ENCODE measurements at regions not wholly inside any gene's neighbourhood (a gene's known extent, or its start where the extent isn't known, plus 50 kb on each side); places are given as distances from the start of the nearest gene placed in this dataset.

DNA sequence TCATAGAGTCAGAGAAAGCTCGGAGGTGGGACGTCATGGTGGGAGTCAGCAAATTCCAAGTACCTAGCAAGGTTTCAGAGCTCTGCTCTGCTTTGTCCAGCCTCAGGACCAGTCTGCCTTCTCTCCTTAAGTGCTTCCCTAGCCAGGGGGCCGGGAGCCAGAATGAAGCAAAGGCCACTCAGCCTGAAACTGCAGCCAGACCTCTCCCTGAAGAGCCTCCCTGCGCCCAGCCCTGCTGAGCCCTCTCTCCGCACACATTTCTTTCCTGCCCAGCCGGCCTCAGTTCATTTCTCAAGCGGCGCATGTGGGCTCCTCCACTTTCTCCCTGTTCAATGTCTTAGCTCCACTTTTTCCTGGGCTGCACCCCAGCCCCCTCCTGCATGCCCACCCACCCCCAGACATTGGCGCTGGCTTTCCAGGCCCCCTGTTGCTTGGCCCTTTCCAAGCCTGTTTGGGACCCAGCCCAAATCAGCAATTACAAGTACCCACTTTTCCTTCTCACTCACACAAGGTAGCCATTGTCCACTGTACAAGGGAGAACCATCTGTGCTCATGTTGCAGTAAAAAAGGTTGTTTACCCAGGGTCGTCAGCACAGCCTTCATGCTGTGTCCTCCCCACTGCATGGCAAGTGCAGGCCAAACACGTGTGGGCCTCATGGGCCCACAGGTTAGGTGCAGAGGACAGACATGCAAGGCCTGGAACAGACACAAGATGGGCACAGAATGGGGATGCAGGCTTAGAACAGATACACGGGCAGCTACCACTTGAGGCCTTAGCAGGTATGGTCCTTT is 147.1 kb downstream of the MRPL14 start:
- DNase-seq: no peak

DNA sequence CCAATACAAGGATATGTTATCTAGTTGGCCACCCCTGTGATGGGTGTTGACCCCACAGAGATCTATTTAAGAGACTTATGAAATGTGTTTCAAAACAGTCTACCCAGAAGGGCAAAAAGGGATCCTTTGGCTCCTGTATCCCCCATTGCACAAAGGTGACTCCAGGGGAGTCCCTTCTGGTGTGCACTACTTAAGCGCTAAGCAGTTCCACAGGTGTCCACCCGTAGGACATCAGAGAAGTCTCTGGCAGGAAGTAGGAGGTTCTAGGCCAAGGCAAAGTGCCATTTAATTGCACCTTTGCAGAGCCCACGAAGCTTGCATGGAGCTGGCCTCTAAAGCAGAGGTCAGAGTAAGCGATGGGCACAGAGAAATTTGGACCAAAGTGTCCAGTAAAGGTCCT is 147.7 kb downstream of the MRPL14 start:
- DNase-seq: no peak

DNA sequence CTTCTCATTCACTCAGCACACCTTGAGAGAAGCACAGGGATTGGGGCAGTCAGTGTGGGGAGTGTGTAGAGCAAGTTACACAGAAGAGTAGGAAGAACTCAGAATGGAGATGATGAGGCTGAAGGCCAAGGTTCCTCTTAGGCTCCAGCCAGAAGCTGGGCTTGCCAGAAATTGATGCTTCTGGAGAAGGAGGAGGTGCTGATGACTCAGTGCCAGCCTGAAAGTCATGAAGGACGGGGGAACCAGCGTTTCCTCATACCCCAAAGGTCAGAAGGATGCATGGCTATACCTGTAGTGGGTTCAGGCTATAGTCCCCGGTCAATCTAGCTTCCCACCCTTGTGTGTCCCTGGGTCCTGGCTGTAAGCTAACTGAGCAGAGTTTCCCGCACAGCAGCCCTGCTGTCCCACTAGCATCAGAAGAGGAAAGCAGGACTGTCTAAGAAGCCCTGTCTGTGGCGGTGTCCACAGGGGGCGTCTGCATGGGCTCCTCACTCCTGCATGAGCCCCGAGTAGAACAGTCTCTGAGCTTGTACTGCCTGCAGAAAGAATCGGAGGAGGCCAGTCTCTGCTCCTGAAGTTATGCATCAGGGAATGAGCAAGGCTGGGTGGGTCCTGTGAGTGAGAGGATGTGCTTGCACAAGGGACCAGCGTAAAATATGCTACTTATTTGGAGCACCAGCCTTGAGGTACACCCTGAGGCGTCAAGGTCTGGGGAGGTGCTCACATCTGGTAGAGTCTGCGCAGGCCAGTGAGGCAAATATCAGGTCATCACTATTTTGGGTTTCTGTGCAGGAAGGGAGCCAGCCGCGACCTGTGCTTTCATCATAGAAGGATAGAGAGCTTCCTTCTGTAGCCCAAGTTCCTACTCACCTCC is 148.5 kb downstream of the MRPL14 start:
- no peak for DNase-seq

DNA sequence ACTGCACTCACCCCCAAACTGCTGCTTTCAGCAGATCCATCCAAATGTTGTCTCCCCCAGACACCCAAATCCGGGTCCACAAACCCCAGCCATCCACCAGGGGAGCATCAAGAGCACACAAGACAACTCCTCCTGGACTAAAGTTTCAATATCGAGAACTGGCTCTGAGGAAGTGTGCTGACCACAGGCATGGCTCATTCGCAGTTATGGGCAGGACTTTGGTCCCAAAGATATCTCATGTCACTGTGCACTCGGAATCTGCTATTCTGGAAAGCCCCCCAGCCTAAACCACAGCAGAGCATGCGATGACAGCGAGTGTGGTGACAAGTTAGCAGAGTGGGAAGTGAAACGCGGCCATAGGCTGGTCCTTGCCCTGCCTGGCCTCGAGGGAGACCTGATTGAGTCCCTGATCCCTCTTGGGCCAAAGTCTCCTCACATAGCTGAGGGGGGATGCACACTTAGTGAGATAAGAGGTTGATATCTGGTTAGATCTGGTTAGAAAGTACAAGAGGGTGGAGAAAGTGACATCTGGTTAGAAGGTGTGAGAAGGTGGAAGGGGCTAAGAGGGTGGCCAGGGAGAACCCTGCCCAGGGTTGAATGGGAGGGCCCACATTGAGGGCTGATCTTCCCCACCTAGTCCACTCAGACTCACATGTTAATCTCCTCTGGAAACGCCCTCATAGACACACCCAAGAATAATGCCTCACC is 149.7 kb downstream of the MRPL14 start:
- no peak for DNase-seq

DNA sequence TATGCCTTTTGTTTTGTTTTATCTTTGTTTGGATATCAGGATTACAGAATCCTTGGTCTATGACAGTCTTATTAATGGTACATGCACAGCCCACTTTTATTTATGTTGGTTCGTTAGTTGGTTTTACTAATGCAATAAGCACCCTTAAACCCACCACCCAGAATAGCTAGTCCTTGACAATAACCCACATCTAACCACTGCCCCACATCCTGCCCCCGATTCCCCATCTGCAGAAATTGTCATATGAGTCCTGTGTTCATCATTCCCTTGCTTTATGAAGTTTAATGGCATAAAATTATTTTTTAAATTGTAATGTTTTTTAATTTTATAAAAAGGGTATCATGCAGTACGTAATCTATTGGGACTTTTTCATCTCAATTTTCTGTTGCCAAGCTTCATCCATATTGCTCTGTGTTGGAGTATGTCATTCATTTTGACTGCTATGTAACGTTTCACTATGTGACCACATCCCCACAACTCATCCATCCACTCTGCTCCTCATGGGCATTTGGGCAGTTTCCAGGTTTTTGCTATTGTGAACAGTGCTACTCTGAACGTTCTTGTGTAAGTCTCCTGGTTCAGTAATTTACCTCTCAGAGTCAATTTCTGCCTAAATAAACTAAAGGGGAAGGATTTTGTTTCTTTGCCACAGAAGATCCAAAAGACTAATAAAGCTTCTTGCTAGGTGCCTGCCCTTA is 150.4 kb downstream of the MRPL14 start:
- no peak for DNase-seq

DNA sequence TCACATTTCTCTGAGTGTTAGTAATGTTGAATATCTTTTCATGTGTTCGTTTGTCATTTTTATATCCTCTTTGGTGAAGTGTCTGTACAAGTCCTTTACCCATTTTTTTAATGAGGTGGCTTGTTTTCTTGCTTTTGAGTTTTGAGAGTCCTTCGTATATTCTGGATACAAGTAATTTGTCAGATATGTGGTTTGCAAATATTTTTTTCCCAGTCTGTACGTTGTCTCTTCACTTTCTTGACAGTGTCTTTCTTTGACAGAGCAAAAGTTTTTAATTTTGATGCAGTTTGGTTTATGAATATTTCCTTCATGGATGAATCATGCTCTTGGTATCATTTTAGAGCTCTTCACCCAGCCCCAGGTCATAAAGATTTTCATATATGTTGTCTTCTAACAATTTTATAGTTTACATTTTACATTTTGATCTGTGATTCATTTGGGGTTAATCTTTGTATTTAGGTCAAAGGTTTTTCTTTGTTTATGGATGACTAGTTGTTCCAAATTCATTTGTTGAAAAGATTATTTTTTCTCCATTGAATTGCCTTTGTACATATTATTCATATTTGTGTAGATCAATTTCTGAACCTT is 152.5 kb downstream of the MRPL14 start:
- no peak for DNase-seq

DNA sequence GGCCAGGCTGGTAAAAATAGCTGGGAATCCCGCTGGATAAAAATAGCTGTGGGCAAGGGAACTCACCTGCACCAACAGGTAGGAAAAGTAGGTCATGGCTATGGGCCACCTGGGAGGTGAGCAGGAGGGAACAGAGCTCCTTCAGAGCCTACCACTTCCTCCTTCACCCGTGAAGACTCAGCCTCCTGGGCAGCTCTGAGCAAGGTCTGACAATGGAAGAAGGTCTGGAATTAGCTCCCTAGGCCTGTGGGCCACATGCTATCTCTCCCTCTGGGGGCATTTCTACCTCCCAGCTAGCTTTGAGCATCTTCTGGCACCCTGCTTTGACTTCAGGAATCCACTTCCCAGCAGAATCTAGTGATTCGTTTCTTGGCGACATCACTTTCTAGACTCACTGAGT is 153.9 kb downstream of the MRPL14 start:
- no peak for DNase-seq

DNA sequence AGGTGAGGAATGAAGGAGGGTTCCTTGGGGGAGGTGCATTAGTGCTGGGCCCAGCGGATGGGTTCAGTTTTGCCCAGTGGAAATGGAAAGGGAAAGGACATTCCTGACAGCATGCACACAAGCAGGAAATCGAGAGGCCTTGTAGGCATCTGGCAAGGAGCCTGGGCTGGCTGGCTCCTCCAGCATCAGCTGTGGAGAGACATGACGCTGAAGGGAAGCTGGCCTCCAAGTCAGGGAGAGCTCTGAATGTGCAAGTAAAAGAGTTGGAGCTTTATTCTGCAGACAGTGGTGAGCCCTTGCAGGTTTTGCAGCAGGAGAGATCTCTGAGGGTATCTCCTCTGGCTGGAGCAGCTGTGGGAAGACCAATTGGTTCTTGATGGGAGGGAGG is 154.3 kb downstream of the MRPL14 start:
- DNase-seq: no peak

DNA sequence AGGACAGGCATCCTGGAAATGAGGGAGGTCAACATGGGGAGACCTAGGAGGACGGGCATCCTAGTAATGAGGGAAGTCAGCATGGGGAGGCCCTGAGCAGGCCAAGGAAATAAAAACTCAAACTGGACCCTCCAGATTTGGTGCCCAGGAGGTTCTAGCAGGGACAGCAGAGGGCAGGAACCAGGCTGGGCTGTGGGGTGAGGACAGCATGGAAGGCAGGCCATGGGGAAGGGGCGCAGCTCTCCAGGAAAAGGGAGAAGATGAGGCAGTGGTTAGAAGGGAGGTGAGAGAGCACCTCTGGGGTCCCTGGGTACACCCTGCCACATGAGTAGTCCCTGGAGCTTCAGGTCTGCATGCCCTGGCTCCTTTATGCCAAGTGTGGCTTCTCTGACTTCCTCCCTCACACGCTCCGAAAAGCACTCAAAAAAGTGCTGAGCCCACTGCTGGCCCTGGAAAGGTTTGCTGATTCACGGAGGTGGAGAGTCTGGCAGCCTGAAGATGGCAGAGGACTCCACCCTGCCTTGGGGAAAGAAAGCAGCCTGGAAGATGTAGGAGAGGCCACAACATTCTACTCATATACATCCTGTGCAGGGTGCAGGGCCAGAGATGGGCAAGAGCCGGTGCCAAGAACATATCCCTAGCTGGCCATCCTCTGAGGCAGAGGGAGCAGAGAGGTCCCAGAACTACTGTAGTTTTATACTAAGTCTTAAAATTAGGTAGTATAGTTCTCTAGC is 154.9 kb downstream of the MRPL14 start:
- DNase-seq: no peak

DNA sequence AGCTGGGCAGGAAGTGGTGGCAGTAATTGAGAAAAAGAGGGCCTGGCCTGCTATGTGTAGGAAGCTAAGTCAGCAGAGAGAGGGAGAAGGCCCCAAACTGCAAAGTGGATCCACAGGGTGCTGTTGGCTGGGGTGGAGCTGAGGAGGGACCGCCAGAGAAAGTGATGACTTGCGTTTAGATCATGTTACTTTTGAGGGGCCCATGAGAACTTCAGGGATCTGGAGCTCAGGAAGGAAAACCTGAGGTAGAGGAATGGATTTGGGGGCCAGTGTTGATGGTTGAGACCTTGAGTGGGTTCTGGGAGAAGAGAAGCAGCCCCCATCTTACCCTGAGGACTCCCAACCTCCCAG is 155.5 kb downstream of the MRPL14 start:
- no peak for DNase-seq

DNA sequence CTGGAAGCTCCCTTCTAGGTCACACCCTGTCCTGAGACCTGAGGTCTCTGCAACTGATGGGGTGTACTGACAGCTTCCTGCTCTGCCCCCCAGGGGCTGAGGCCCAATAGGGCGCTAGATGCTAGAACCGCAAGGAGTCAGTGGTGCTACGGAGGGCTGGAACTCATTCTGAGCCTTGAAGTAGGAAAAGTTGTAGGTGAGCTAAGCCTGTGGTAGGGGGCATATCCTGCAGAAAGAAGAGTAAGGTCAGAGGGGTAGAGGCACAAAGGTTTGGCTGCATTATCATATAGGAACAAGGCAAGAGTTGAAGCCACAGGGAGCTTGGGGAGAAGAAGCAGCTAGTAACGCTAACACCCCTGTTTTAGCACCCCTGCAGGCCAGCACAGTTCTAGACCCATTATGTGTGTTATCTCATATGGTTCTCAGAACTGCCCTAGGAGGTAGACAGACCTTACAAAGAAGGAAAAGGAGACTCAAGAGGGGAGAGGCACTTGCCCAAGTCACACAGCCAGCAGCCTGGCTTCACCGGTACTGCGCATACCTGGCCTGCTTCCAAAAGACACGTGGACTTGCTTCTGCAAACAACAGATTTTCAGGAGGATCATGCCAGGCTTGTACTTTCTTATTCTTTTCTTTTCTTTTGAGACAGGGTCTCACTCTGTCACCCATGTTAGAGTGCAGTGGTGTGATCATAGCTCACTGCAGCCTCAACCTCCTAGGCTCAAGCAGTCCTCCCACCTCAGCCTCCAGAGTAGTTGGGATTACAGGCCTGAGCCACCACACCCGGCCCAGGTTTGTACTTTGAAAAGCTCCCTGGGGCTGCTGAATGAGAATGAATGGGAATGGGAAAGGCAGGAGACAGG is 156.1 kb downstream of the MRPL14 start:
- DNase-seq: no peak

DNA sequence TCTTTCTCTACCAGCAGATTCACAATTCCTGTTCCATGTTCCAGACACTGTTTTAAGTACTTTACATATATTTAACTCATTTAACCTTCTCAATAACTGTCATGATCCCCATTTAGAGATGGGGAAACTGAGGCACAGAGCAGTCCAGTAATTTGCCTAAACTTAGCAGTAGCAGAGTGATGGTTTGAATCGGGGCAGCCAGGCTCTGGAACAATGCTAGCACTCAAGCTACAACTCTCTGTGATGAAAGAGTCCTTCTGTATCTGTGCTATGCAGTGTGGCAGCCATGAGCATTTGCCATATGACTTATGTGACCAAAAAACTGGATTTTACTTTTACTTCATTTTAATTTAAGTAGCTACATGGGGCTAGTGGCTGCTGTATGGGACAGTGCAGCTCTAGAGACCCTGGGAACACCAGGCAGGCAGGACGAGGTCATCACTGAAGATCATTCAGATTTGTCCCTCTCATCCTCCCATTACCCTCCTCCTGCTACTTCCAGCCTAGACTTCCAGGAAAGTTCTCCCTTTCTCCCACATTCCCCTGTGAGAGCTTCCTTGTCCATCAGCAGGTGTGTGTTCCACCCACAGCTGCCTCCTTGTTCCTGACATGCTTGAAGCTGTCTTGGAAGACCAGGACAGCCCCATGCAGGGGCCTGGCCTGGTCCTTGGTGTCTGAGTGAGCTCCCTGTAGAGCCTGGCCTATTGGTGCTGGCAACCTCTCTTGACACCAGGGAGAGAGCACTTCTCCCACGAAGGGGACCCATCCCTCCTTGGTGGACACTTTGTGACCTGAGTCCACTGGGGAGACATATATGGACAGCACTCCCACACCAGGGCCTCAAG is 157.0 kb downstream of the MRPL14 start:
- no peak for DNase-seq

DNA sequence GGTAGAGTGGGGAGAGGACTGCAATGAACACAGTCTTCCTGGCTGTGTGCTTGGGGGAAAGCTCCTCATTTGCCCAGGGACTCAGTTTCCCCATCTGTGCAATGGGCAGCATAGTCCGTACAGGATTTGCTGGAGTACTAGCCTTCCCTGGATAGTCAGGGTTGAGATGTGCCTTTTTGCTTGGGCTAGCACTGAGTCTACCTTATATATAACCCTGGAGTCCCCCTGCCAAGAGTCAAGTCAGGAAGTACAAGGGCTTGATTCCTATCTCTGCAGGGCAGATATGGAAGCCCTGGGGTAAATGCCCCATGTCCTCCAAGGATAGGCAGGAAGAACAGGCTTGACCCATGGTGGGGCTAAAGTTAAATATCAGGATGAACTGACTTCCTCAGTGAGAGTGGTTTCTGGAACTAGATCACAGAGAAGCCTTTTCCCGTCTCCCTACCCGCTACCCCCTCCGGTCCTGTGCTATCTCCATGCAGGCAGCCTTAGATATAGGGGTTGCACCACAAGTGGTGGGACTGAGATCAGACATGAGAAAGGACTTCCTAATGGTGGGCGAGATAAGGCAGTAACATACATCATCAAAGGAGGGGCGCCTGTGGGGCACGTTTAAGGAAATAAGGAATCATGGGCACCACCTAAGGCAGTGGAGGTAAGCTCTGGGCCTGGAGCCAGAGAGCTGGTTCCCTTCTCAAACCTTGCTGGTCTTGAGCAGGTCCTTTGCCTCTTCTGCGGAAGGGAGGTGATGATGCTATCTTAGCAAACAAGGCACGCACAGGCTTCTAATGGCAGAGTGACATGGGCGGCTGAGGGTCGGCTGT is 157.9 kb downstream of the MRPL14 start:
- DNase-seq: no peak

DNA sequence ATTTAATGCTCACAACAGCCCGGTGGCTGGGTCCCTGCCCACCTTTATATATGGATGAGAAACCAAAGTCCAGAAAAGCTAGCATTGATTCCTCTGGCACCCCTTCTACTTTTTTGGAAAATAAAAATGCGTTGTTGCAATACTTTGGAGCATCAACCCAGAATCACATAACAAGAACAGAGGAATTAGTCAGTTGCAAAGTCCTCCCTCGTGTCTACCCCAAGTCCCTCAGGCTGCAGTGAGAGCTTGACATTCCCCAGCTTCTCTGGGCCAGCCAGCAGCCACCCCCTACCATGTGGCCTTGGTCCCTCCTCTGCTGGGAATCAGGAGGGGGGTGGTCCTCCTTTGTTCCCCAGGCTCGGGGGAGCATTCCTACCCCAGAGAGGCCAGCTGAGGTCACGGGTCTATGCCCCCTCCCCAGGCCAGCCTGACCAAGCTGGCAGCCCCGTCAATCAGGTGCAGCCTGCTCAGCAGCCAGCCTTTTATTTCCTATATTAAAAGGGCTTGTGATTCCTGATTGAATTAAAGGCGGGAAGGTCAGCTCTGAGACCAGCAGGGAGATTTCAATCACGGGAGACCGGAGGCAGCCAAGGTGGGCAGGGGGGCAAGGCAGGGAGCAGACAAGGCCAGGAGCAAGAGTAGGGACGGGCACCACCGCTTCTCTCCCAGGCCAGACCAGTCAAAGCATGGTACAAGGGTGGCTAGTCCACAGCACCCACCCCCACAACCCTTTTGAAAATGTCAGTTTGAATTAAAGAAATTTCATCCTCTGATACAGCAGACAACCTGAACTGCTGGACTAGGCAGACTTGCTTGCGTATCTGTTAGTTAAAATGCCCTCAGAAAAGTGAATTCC is 158.9 kb downstream of the MRPL14 start:
- DNase-seq: no peak

DNA sequence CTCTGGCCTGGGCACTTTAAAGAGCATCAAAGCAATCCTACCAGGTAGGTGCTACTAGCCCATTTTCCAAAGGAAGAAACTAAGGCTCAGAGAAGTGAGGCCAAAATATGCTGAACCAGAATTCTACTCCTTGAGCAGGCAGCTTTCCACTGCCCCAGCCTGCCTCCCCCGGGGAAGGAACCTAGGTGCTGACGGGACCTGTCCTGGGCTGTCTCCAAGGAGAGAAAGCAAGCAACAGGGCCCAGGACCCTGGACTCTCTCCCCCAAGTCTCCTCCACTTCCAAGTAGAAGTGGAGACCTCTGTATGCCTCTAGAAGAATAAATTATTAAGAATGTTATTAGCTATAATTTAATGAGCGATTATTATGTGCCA is 159.5 kb downstream of the MRPL14 start:
- DNase-seq: no peak

DNA sequence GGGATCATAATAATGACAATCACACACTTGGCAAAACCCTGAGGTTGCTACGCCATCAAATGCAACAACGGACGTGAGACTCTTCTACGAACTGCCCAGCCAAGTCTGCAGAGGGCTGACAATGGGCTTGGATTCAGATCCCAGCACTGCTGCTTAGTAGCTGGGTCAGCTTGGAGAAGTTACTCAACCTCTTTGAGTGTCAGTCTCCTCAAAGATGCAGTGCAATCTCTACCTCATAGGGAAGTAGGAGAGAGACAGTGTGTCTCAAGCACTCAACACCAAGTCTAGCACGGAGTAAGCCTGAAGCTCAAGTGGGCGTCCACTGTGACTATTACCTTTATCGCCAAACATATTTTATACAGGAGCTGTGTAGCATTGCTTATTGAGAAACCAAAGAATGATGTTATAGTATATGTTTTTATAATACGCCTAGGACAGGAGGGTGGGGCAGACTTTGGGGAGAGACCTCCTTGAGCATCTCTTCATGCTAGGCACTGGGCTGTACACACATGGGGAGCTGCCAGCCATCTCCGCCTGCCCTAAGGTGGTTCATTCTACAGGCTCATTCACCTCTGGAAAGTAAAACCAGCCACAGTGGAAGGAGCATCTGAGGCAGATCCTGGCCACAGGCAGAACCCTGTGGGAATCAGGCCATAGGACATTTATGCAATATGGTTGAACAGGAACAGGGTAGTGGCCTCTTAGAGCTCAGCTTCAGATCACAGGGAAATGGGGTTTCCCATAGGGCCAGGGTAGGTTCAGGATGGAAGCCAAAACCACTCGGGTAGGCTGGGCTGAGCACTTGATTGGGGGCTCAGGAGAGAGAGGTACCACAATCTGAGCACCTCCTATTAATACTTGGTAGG is 160.2 kb downstream of the MRPL14 start:
- no peak for DNase-seq

DNA sequence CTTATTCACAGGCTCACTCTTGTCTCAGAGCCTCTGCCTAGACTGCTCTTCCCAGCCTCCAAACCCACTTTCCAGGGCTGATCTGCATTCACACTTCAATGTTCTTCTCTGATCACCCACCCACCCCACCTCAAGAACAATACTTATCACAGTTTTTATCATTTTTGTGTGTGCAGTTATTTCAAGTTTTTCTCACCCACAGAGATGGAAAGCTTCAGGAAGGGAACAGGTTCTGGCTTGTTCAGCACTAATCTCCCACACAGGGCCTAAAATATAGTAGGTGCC is 160.9 kb downstream of the MRPL14 start:
- DNase-seq: no peak
